ENCODE measurements at regions not wholly inside any gene's neighbourhood (a gene's known extent, or its start where the extent isn't known, plus 50 kb on each side); places are given as distances from the start of the nearest gene placed in this dataset.

- TF ChIP-seq, protein P1, sequence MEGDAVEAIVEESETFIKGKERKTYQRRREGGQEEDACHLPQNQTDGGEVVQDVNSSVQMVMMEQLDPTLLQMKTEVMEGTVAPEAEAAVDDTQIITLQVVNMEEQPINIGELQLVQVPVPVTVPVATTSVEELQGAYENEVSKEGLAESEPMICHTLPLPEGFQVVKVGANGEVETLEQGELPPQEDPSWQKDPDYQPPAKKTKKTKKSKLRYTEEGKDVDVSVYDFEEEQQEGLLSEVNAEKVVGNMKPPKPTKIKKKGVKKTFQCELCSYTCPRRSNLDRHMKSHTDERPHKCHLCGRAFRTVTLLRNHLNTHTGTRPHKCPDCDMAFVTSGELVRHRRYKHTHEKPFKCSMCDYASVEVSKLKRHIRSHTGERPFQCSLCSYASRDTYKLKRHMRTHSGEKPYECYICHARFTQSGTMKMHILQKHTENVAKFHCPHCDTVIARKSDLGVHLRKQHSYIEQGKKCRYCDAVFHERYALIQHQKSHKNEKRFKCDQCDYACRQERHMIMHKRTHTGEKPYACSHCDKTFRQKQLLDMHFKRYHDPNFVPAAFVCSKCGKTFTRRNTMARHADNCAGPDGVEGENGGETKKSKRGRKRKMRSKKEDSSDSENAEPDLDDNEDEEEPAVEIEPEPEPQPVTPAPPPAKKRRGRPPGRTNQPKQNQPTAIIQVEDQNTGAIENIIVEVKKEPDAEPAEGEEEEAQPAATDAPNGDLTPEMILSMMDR (IDR thresholded peaks at IDR 0.05) = no peak
- TF ChIP-seq POLR2A (IDR thresholded peaks at IDR 0.05) (no peak), POLR2AphosphoS5 (IDR thresholded peaks at IDR 0.05) (no peak)
Observed at GRCh38 chr2:236938126-236938525, 147.6 kb upstream of the COPS8 start.
